PC-3 (cell line): ENCODE measurements at regions not wholly inside any gene's neighbourhood (a gene's known extent, or its start where the extent isn't known, plus 50 kb on each side); places are given as distances from the start of the nearest gene placed in this dataset.

Experiments
- ATAC-seq: fragments of 200-7000 bp; cut with Tn5 transposase; 2 replicates; pipeline ENCODE4 v1.9.1; 2020; ENCODE audit warnings: mild to moderate bottlenecking, moderate library complexity
- BruUV-seq: library from RNA; stranded (reverse); fragments of 400-500 nt; replicated peaks from 2 replicates; lab custom pipeline; 2021; lab: Mats Ljungman, UMichigan
- CTCF ChIA-PET: fragments of 300-600 bp; sonication (Branson Sonifier 250); formaldehyde crosslinking; loops from one replicate; lab custom pipeline; 2022; ENCODE audit warnings: antibody characterized with exemption; lab: Charles Lee
- POLR2A ChIA-PET: fragments of 300-600 bp; sonication (Branson Sonifier 250); formaldehyde crosslinking; loops from one replicate; lab custom pipeline; 2022; ENCODE audit warnings: antibody characterized with exemption; ENCODE audit not compliant: unreplicated experiment; lab: Charles Lee
- DNase-seq: peaks from one replicate; pipeline ENCODE4 v3.0.0-alpha.2; 2015
- H2AFZ ChIP-seq: fragments of 300-600 bp; sonication (generic); 2 replicates; pipeline ENCODE4 v1.6.0; 2016; ENCODE audit warnings: antibody characterized with exemption, low read length
- H3F3A ChIP-seq: fragments of 300-600 bp; sonication (generic); one replicate; pipeline ENCODE4 v1.6.0; 2017; ENCODE audit warnings: antibody characterized with exemption, low read length, control low read depth, mild to moderate bottlenecking; ENCODE audit not compliant: unreplicated experiment
- H3K27ac ChIP-seq: fragments of 300-600 bp; sonication (generic); 2 replicates; pipeline ENCODE4 v1.5.1; 2016; ENCODE audit warnings: mild to moderate bottlenecking, low read length
- H3K27me3 ChIP-seq: fragments of 300-600 bp; sonication (generic); 2 replicates; pipeline ENCODE4 v1.6.1; 2016; ENCODE audit warnings: low read length, mixed read lengths
- H3K36me3 ChIP-seq: fragments of 300-600 bp; sonication (generic); 2 replicates; pipeline ENCODE4 v1.6.1; 2016; ENCODE audit warnings: low read depth, mixed run types, low read length, mixed read lengths
- H3K4me1 ChIP-seq: fragments of 300-600 bp; sonication (generic); 2 replicates; pipeline ENCODE4 v1.5.1; 2016; ENCODE audit warnings: low read length; ENCODE audit not compliant: insufficient read depth
- H3K4me2 ChIP-seq: fragments of 300-600 bp; sonication (generic); 2 replicates; pipeline ENCODE4 v1.6.0; 2016; ENCODE audit warnings: low read length
- H3K4me3 ChIP-seq: fragments of 300-600 bp; sonication (generic); 2 replicates; pipeline ENCODE4 v1.5.1; 2016; ENCODE audit warnings: mild to moderate bottlenecking, low read length, mixed read lengths
- H3K79me2 ChIP-seq: fragments of 300-600 bp; sonication (generic); 2 replicates; pipeline ENCODE4 v1.6.1; 2017; ENCODE audit warnings: low read length, mixed read lengths
- H3K9ac ChIP-seq: fragments of 300-600 bp; sonication (generic); 2 replicates; pipeline ENCODE4 v1.6.0; 2016; ENCODE audit warnings: mild to moderate bottlenecking, low read length
- H3K9me2 ChIP-seq: fragments of 300-600 bp; sonication (generic); replicated peaks from 2 replicates; pipeline ENCODE4 v1.6.1; 2016; ENCODE audit warnings: mixed run types, low read length, mixed read lengths
- H3K9me3 ChIP-seq: fragments of 300-600 bp; sonication (generic); 2 replicates; pipeline ENCODE4 v1.6.1; 2016; ENCODE audit warnings: low read length, mixed read lengths
- H4K20me1 ChIP-seq: fragments of 300-600 bp; sonication (generic); 2 replicates; pipeline ENCODE4 v1.6.1; 2016; ENCODE audit warnings: low read length, mixed read lengths
- EZH2 ChIP-seq: fragments of 300-600 bp; sonication (generic); IDR thresholded peaks from one replicate; pipeline ENCODE4 v1.6.1; 2017; ENCODE audit warnings: antibody characterized with exemption, mild to moderate bottlenecking, low read length; ENCODE audit not compliant: unreplicated experiment
- EZH2phosphoT487 ChIP-seq: fragments of 300-600 bp; sonication (generic); IDR thresholded peaks from 2 replicates; pipeline ENCODE4 v1.6.1; 2018; ENCODE audit warnings: mild to moderate bottlenecking, antibody characterized with exemption, low read length, borderline replicate concordance
- intact Hi-C: fragments of 100-400 bp; cut with micrococcal nuclease; formaldehyde crosslinking; loops from 2 replicates; pipeline ENCODE4 v1.9.0; 2023
- TF ChIP-seq, protein P1 (sequence below): fragments of 300-600 bp; sonication (generic); conservative IDR thresholded peaks from 2 replicates; pipeline ENCODE4 v1.5.1; 2017; ENCODE audit warnings: antibody characterized with exemption, low read depth, mild to moderate bottlenecking, low read length

DNA sequence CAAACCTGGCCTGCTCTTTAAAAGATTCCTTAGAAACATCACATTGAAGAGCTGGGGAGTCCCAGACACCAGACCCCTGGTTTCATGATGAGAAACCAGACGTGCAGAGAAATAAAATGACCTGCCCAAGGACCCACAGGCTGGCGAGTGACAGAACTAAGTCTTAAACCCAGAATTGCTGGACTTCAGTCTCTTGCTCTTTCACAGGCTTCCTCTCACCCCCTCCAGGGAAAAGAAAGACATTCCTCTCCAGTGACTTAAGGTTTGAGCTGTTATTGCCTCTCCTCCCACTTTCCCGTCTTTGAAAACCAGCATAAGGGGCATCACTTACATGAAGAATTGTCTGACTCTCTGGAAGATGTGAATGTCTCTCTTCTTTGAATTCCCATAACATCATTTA is 535.2 kb downstream of the IRX1 start:
- POLR2A ChIA-PET: no interaction called here

DNA sequence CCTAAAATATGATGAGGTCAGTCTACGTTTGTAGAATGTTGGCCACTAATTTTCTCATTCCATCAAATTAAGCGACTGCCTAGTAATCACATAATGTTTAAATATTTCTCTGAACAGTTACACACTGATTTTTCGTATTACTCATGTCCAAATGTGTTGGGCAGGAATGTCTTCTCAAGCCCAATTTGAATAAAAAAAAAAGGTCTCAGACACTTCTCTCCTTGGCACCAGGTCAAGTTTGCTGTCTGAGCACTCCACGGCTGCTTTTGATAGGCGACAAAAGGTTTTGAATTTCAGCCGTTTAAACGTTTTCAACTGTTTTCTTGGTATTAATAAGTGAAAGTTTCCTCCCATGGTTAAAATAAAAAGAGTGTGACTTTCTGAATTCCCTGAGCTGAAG is 542.1 kb downstream of the IRX1 start:
- no TSS peak for BruUV-seq
- TF ChIP-seq, protein P1, sequence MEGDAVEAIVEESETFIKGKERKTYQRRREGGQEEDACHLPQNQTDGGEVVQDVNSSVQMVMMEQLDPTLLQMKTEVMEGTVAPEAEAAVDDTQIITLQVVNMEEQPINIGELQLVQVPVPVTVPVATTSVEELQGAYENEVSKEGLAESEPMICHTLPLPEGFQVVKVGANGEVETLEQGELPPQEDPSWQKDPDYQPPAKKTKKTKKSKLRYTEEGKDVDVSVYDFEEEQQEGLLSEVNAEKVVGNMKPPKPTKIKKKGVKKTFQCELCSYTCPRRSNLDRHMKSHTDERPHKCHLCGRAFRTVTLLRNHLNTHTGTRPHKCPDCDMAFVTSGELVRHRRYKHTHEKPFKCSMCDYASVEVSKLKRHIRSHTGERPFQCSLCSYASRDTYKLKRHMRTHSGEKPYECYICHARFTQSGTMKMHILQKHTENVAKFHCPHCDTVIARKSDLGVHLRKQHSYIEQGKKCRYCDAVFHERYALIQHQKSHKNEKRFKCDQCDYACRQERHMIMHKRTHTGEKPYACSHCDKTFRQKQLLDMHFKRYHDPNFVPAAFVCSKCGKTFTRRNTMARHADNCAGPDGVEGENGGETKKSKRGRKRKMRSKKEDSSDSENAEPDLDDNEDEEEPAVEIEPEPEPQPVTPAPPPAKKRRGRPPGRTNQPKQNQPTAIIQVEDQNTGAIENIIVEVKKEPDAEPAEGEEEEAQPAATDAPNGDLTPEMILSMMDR: no peak
- TF ChIP-seq EZH2phosphoT487: no peak
- TF ChIP-seq EZH2: no peak
- no peak for ATAC-seq
- ChIA-PET POLR2A (no interaction called here), CTCF (no interaction called here)
- Histone ChIP-seq H3K9me2 (no peaks in the 10 kb centered on the region), H3K36me3 (no peaks in the 10 kb centered on the region), H2AFZ (no peak overlapping the region), H3K4me2 (no peak overlapping the region), H3K79me2 (no peaks in the 10 kb centered on the region), H3K27ac (no peak overlapping the region), H3K27me3 (no peaks in the 10 kb centered on the region), H3K9me3 (peaks cover 12% of the 10 kb centered on the region; the same call in 1 of the 2 replicates), H4K20me1 (no peaks in the 10 kb centered on the region), H3K9ac (no peak overlapping the region), H3K4me1 (no peaks in the 10 kb centered on the region), H3K4me3 (no peak overlapping the region), H3F3A (no peaks in the 10 kb centered on the region)
- DNase-seq: no peak
- intact Hi-C loops: no loop called here

More for the DNA sequence above, 535.2 kb downstream of the IRX1 start:
- Histone ChIP-seq H3K4me2 (no peak overlapping the region), H3K36me3 (no peaks in the 10 kb centered on the region), H3K79me2 (no peaks in the 10 kb centered on the region), H3K4me3 (no peak overlapping the region), H3K27me3 (no peaks in the 10 kb centered on the region), H3K4me1 (no peaks in the 10 kb centered on the region), H3F3A (no peaks in the 10 kb centered on the region), H3K9ac (no peak overlapping the region), H3K27ac (no peak overlapping the region), H4K20me1 (no peaks in the 10 kb centered on the region), H3K9me2 (no peaks in the 10 kb centered on the region), H3K9me3 (peaks cover 13% of the 10 kb centered on the region; the same call in 1 of the 2 replicates), H2AFZ (no peak overlapping the region)
- no peak for DNase-seq
- intact Hi-C loops: no loop called here
- CTCF ChIA-PET: no interaction called here
- TF ChIP-seq EZH2phosphoT487: no peak
- TF ChIP-seq, protein P1: no peak
- no peak for TF ChIP-seq EZH2
- BruUV-seq: no TSS peak
- no peak for ATAC-seq

DNA sequence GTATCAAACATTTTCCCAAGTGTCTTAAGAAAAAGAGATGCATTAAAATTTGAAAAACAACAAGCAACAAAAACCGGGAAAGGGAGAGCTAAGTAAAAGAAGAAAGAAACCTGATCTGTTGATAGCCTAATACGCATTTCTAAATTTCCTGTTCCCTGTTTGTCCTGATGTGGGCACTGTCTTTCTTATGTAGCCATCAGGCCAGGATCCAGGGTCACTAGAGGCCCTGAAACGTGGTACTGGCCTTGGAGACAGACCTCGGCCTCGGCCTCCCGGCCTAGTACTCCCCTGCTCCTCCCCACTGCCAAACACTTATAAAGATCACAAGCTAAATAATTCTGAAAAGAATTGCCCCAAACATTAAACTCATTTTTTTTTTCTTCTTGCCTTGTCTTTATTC is 547.2 kb downstream of the IRX1 start:
- ATAC-seq: no peak
- intact Hi-C loops: no loop called here
- no TSS peak for BruUV-seq
- H3K4me3 ChIP-seq: no peak overlapping the region
- H3K27ac ChIP-seq: no peak overlapping the region
- H3K4me1 ChIP-seq: no peaks in the 10 kb centered on the region
- no peaks in the 10 kb centered on the region for H3F3A ChIP-seq
- ChIA-PET CTCF (no interaction called here), POLR2A (no interaction called here)
- H2AFZ ChIP-seq: no peak overlapping the region
- no peaks in the 10 kb centered on the region for H3K36me3 ChIP-seq
- H3K9me3 ChIP-seq: 0 out of 2 replicates have a peak, but pooled peaks cover 4% of the 10 kb centered on the region
- no peak overlapping the region for H3K4me2 ChIP-seq
- no peaks in the 10 kb centered on the region for H3K79me2 ChIP-seq
- TF ChIP-seq EZH2phosphoT487 (no peak), EZH2 (no peak)
- TF ChIP-seq, protein P1: no peak
- no peak for DNase-seq
- no peak overlapping the region for H3K9ac ChIP-seq
- no peaks in the 10 kb centered on the region for H3K27me3 ChIP-seq
- no peaks in the 10 kb centered on the region for H3K9me2 ChIP-seq
- no peaks in the 10 kb centered on the region for H4K20me1 ChIP-seq
